ENCODE measurements at regions not wholly inside any gene's neighbourhood (a gene's known extent, or its start where the extent isn't known, plus 50 kb on each side); places are given as distances from the start of the nearest gene placed in this dataset.
"Not testable (repeated sequence)": the region's sequence is repeated elsewhere in the genome, so short reads cannot be mapped to it uniquely, and the experiment has no call there.

GRCh38 chr14:56008150-56008549, 110.1 kb upstream of the PELI2 start:
- H3K9me3 Mint-ChIP-seq: peaks cover 4 to 6% of the 10 kb centered on the region in 2 donors
- peaks cover 28% of the 10 kb centered on the region for H3K4me1 Mint-ChIP-seq (ENCODE audit: low read depth)
- no peak overlapping the region for H3K4me3 Mint-ChIP-seq
- H3K27ac Mint-ChIP-seq: no peak overlapping the region
- no peak for DNase-seq
- no peak for ATAC-seq (replicated peaks in 1 of 2)
- H3K36me3 Mint-ChIP-seq (ENCODE audit: insufficient read depth in 2 of 2): peaks cover 0 to 1% of the 10 kb centered on the region in 2 donors
- peaks cover 47% of the 10 kb centered on the region for H3K27me3 Mint-ChIP-seq (ENCODE audit: low read depth)

- not testable (repeated sequence) for H3K27ac Mint-ChIP-seq; H3K36me3 Mint-ChIP-seq (ENCODE audit: insufficient read depth in 2 of 2); H3K4me3 Mint-ChIP-seq; ATAC-seq (replicated peaks in 1 of 2); H3K9me3 Mint-ChIP-seq; DNase-seq
- H3K27me3 Mint-ChIP-seq (ENCODE audit: low read depth): peaks cover 52% of the 10 kb centered on the region
- peaks cover 23% of the 10 kb centered on the region for H3K4me1 Mint-ChIP-seq (ENCODE audit: low read depth)
Measured at GRCh38 chr14:56008661-56009060, 109.5 kb upstream of the PELI2 start.

GRCh38 chr14:56023661-56024081, 94.5 kb upstream of the PELI2 start:
- no peak overlapping the region for H3K27ac Mint-ChIP-seq
- ATAC-seq (replicated peaks in 1 of 2) (no peak), DNase-seq (no peak)
- H3K27me3 Mint-ChIP-seq (ENCODE audit: low read depth): no peaks in the 10 kb centered on the region
- peaks cover 0 to 4% of the 10 kb centered on the region in 2 donors for H3K9me3 Mint-ChIP-seq
- H3K36me3 Mint-ChIP-seq (ENCODE audit: insufficient read depth in 2 of 2): peaks cover 0 to 5% of the 10 kb centered on the region in 2 donors
- no peaks in the 10 kb centered on the region for H3K4me1 Mint-ChIP-seq (ENCODE audit: low read depth)
- no peak overlapping the region for H3K4me3 Mint-ChIP-seq

GRCh38 chr14:56025191-56025590, 93.0 kb upstream of the PELI2 start:
- no peaks in the 10 kb centered on the region for H3K36me3 Mint-ChIP-seq (ENCODE audit: insufficient read depth in 2 of 2)
- ATAC-seq (replicated peaks in 1 of 2): no peak
- no peak for DNase-seq
- H3K4me3 Mint-ChIP-seq: no peak overlapping the region
- H3K27ac Mint-ChIP-seq: no peak overlapping the region
- peaks cover 13% of the 10 kb centered on the region for H3K27me3 Mint-ChIP-seq (ENCODE audit: low read depth)
- H3K9me3 Mint-ChIP-seq: peaks cover 0 to 4% of the 10 kb centered on the region in 2 donors
- H3K4me1 Mint-ChIP-seq (ENCODE audit: low read depth): no peaks in the 10 kb centered on the region

- DNase-seq: no peak
- Mint-ChIP-seq H3K36me3 (ENCODE audit: insufficient read depth in 2 of 2) (no peaks in the 10 kb centered on the region), H3K27me3 (ENCODE audit: low read depth) (peaks cover 21% of the 10 kb centered on the region), H3K9me3 (no peaks in the 10 kb centered on the region), H3K4me3 (no peak overlapping the region), H3K27ac (no peak overlapping the region), H3K4me1 (ENCODE audit: low read depth) (no peaks in the 10 kb centered on the region)
- no peak for ATAC-seq (replicated peaks in 1 of 2)
Measured at GRCh38 chr14:56026506-56026905, 91.7 kb upstream of the PELI2 start.

- Mint-ChIP-seq H3K4me1 (ENCODE audit: low read depth) (no peaks in the 10 kb centered on the region), H3K27me3 (ENCODE audit: low read depth) (peaks cover 21% of the 10 kb centered on the region), H3K4me3 (no peak overlapping the region), H3K9me3 (no peaks in the 10 kb centered on the region), H3K27ac (no peak overlapping the region), H3K36me3 (ENCODE audit: insufficient read depth in 2 of 2) (no peaks in the 10 kb centered on the region)
- DNase-seq: no peak
- no peak for ATAC-seq (replicated peaks in 1 of 2)
Measured at GRCh38 chr14:56027421-56027820, 90.8 kb upstream of the PELI2 start.

- no peaks in the 10 kb centered on the region for H3K36me3 Mint-ChIP-seq (ENCODE audit: insufficient read depth in 2 of 2)
- H3K27me3 Mint-ChIP-seq (ENCODE audit: low read depth): peaks cover 24% of the 10 kb centered on the region
- no peaks in the 10 kb centered on the region for H3K9me3 Mint-ChIP-seq
- H3K27ac Mint-ChIP-seq: no peak overlapping the region
- H3K4me3 Mint-ChIP-seq: no peak overlapping the region
- DNase-seq (no peak), ATAC-seq (replicated peaks in 1 of 2) (no peak)
- no peaks in the 10 kb centered on the region for H3K4me1 Mint-ChIP-seq (ENCODE audit: low read depth)
Measured at GRCh38 chr14:56027916-56028712, 90.1 kb upstream of the PELI2 start.

GRCh38 chr14:56036353-56036752, 81.9 kb upstream of the PELI2 start:
- Mint-ChIP-seq H3K4me1 (ENCODE audit: low read depth) (no peaks in the 10 kb centered on the region), H3K27me3 (ENCODE audit: low read depth) (peaks cover 34% of the 10 kb centered on the region), H3K27ac (no peak overlapping the region), H3K4me3 (no peak overlapping the region), H3K9me3 (no peaks in the 10 kb centered on the region), H3K36me3 (ENCODE audit: insufficient read depth in 2 of 2) (no peaks in the 10 kb centered on the region)
- DNase-seq: no peak
- ATAC-seq (replicated peaks in 1 of 2): no peak

GRCh38 chr14:56040121-56040520, 78.1 kb upstream of the PELI2 start:
- Mint-ChIP-seq H3K36me3 (ENCODE audit: insufficient read depth in 2 of 2) (no peaks in the 10 kb centered on the region), H3K4me3 (no peak overlapping the region), H3K27ac (no peak overlapping the region), H3K27me3 (ENCODE audit: low read depth) (peaks cover 28% of the 10 kb centered on the region), H3K4me1 (ENCODE audit: low read depth) (no peaks in the 10 kb centered on the region), H3K9me3 (no peaks in the 10 kb centered on the region)
- ATAC-seq (replicated peaks in 1 of 2): no peak
- DNase-seq: no peak

- H3K27ac Mint-ChIP-seq: no peak overlapping the region
- DNase-seq (no peak), ATAC-seq (replicated peaks in 1 of 2) (no peak)
- H3K4me3 Mint-ChIP-seq: no peak overlapping the region
- H3K36me3 Mint-ChIP-seq (ENCODE audit: insufficient read depth in 2 of 2): no peaks in the 10 kb centered on the region
- H3K27me3 Mint-ChIP-seq (ENCODE audit: low read depth): peaks cover 12% of the 10 kb centered on the region
- no peaks in the 10 kb centered on the region for H3K4me1 Mint-ChIP-seq (ENCODE audit: low read depth)
- H3K9me3 Mint-ChIP-seq: no peaks in the 10 kb centered on the region
Measured at GRCh38 chr14:56044196-56044595, 74.0 kb upstream of the PELI2 start.

GRCh38 chr14:56046546-56046945, 71.7 kb upstream of the PELI2 start:
- Mint-ChIP-seq H3K36me3 (ENCODE audit: insufficient read depth in 2 of 2) (no peaks in the 10 kb centered on the region), H3K27me3 (ENCODE audit: low read depth) (peaks cover 7% of the 10 kb centered on the region), H3K4me1 (ENCODE audit: low read depth) (no peaks in the 10 kb centered on the region), H3K27ac (no peak overlapping the region), H3K4me3 (no peak overlapping the region), H3K9me3 (no peaks in the 10 kb centered on the region)
- no peak for DNase-seq
- no peak for ATAC-seq (replicated peaks in 1 of 2)

GRCh38 chr14:56046996-56047395, 71.2 kb upstream of the PELI2 start:
- H3K27ac Mint-ChIP-seq: no peak overlapping the region
- no peak overlapping the region for H3K4me3 Mint-ChIP-seq
- no peaks in the 10 kb centered on the region for H3K4me1 Mint-ChIP-seq (ENCODE audit: low read depth)
- peaks cover 9% of the 10 kb centered on the region for H3K27me3 Mint-ChIP-seq (ENCODE audit: low read depth)
- ATAC-seq (replicated peaks in 1 of 2) (no peak), DNase-seq (no peak)
- no peaks in the 10 kb centered on the region for H3K9me3 Mint-ChIP-seq
- no peaks in the 10 kb centered on the region for H3K36me3 Mint-ChIP-seq (ENCODE audit: insufficient read depth in 2 of 2)

GRCh38 chr14:56049536-56049935, 68.7 kb upstream of the PELI2 start:
- no peak for ATAC-seq (replicated peaks in 1 of 2)

GRCh38 chr14:56055511-56055910, 62.7 kb upstream of the PELI2 start:
- no peak overlapping the region for H3K27ac Mint-ChIP-seq
- H3K4me3 Mint-ChIP-seq: no peak overlapping the region
- H3K9me3 Mint-ChIP-seq: no peaks in the 10 kb centered on the region
- ATAC-seq (replicated peaks in 1 of 2) (no peak), DNase-seq (no peak)
- H3K36me3 Mint-ChIP-seq (ENCODE audit: insufficient read depth in 2 of 2): no peaks in the 10 kb centered on the region
- no peaks in the 10 kb centered on the region for H3K4me1 Mint-ChIP-seq (ENCODE audit: low read depth)
- H3K27me3 Mint-ChIP-seq (ENCODE audit: low read depth): peaks cover 23% of the 10 kb centered on the region

More at GRCh38 chr14:56049536-56049935, 68.7 kb upstream of the PELI2 start:
- Mint-ChIP-seq H3K4me1 (ENCODE audit: low read depth) (no peaks in the 10 kb centered on the region), H3K4me3 (no peak overlapping the region), H3K36me3 (ENCODE audit: insufficient read depth in 2 of 2) (no peaks in the 10 kb centered on the region), H3K9me3 (no peaks in the 10 kb centered on the region), H3K27ac (no peak overlapping the region), H3K27me3 (ENCODE audit: low read depth) (peaks cover 9% of the 10 kb centered on the region)
- no peak for DNase-seq

All from activated T-cell treated with anti-CD3 and anti-CD28 coated beads, Interleukin-2, amount 50 U/mL, for 72 hours (primary cell).